OCI-LY1 (cell line): ENCODE measurements at regions not wholly inside any gene's neighbourhood (a gene's known extent, or its start where the extent isn't known, plus 50 kb on each side); places are given as distances from the start of the nearest gene placed in this dataset.

Experiments
- H2AFZ ChIP-seq: fragments of 200-600 bp; sonication (generic), shearing (Covaris generic); 2 replicates; pipeline ENCODE4 v1.6.0; 2014; ENCODE audit warnings: antibody characterized with exemption, mild to moderate bottlenecking, low read length
- H3F3A ChIP-seq: fragments of 200-600 bp; sonication (generic), shearing (Covaris generic); 2 replicates; pipeline ENCODE4 v1.6.0; 2014; ENCODE audit warnings: mild to moderate bottlenecking, antibody characterized with exemption, low read length, moderate library complexity; ENCODE audit not compliant: insufficient read depth
- H3K27ac ChIP-seq: fragments of 200-600 bp; sonication (generic); 2 replicates; pipeline ENCODE4 v1.5.1; 2014; ENCODE audit warnings: low read length, mixed run types, mild to moderate bottlenecking, low read depth; ENCODE audit not compliant: poor library complexity, severe bottlenecking
- H3K27me3 ChIP-seq: fragments of 200-600 bp; sonication (generic); 2 replicates; pipeline ENCODE4 v1.6.0; 2014; ENCODE audit warnings: antibody characterized with exemption, mild to moderate bottlenecking, low read length, moderate library complexity; ENCODE audit not compliant: insufficient read depth
- H3K36me3 ChIP-seq: fragments of 200-600 bp; sonication (generic); 2 replicates; pipeline ENCODE4 v1.6.1; 2014; ENCODE audit warnings: mild to moderate bottlenecking, antibody characterized with exemption, low read length, moderate library complexity, mixed read lengths; ENCODE audit not compliant: insufficient read depth
- H3K4me1 ChIP-seq: fragments of 200-600 bp; sonication (generic); 2 replicates; pipeline ENCODE4 v1.5.1; 2014; ENCODE audit warnings: mild to moderate bottlenecking, low read length, moderate library complexity; ENCODE audit not compliant: insufficient read depth, severe bottlenecking
- H3K4me2 ChIP-seq: fragments of 200-600 bp; sonication (generic), shearing (Covaris generic); 2 replicates; pipeline ENCODE4 v1.6.1; 2014; ENCODE audit warnings: low read length
- H3K4me3 ChIP-seq: fragments of 200-600 bp; sonication (generic); 2 replicates; pipeline ENCODE4 v1.5.1; 2014; ENCODE audit warnings: low read length, low read depth, mild to moderate bottlenecking, mixed read lengths; ENCODE audit not compliant: poor library complexity, severe bottlenecking
- H3K79me2 ChIP-seq: fragments of 200-600 bp; shearing (Covaris generic); 2 replicates; pipeline ENCODE4 v1.6.1; 2016; ENCODE audit warnings: mixed run types, low read length, mixed read lengths; ENCODE audit not compliant: insufficient read depth
- H3K9ac ChIP-seq: fragments of 200-600 bp; sonication (generic), shearing (Covaris generic); 2 replicates; pipeline ENCODE4 v1.6.1; 2014; ENCODE audit warnings: mild to moderate bottlenecking, low read length, mixed read lengths
- H3K9me2 ChIP-seq: fragments of 200-600 bp; sonication (generic), shearing (Covaris generic); 2 replicates; pipeline ENCODE4 v1.6.1; 2014; ENCODE audit warnings: low read depth, mild to moderate bottlenecking, low read length, mixed read lengths
- H3K9me3 ChIP-seq: fragments of 200-600 bp; shearing (Covaris generic); 2 replicates; pipeline ENCODE4 v1.6.1; 2014; ENCODE audit warnings: low read length, mixed read lengths
- H4K20me1 ChIP-seq: fragments of 200-600 bp; sonication (generic), shearing (Covaris generic); 2 replicates; pipeline ENCODE4 v1.6.0; 2016; ENCODE audit warnings: mild to moderate bottlenecking, low read length; ENCODE audit not compliant: insufficient read depth
- CTCF ChIP-seq: fragments of 200-600 bp; sonication (generic), shearing (Covaris generic); IDR thresholded peaks from 2 replicates; pipeline ENCODE4 v1.5.1; 2017; ENCODE audit warnings: mild to moderate bottlenecking, antibody characterized with exemption, low read length, moderate library complexity, mixed read lengths
- EZH2 ChIP-seq: fragments of 200-600 bp; sonication (generic), shearing (Covaris generic); IDR thresholded peaks from 2 replicates; pipeline ENCODE4 v1.8.0; 2017; ENCODE audit warnings: borderline replicate concordance, mixed run types, mild to moderate bottlenecking, antibody characterized with exemption, low read length, moderate library complexity, mixed read lengths

GRCh38 chr5:56683281-56683680 lies 132.1 kb upstream of the MAP3K1 start:
- no peaks in the 10 kb centered on the region for H3K9me2 ChIP-seq
- H4K20me1 ChIP-seq = no peaks in the 10 kb centered on the region
- no peak overlapping the region for H2AFZ ChIP-seq
- H3K9me3 ChIP-seq = no peaks in the 10 kb centered on the region
- no peaks in the 10 kb centered on the region for H3F3A ChIP-seq
- peak overlapping the region; percentile 99 for H3K27ac ChIP-seq
- no peak overlapping the region for H3K4me2 ChIP-seq
- no peak overlapping the region; the same call in 1 of the 2 replicates for H3K9ac ChIP-seq
- H3K4me1 ChIP-seq = peaks cover 90% of the 10 kb centered on the region
- H3K79me2 ChIP-seq = no peaks in the 10 kb centered on the region
- no peak for TF ChIP-seq CTCF
- TF ChIP-seq EZH2 = no peak
- no peaks in the 10 kb centered on the region for H3K36me3 ChIP-seq
- no peaks in the 10 kb centered on the region for H3K27me3 ChIP-seq
- H3K4me3 ChIP-seq = no peak overlapping the region

DNA sequence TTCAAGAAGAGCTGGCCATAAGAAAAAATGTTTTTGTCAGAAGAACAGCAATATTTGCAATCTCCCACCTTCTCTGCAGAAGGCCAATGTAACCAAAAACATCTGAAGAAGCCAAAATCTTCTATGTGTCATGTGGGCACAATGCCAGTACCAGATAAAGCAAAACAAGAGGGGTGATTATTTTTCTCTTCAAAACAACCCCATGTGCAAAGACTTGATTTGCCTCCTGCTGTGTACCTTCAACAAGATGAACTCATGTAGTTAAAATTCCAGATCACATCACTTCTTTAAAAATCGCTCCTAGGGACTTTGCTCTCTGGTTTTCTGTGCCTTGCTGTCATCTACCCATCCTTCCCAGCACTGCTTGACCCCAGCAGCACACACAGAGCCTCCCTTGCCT lies 134.0 kb upstream of the MAP3K1 start:
- no peaks in the 10 kb centered on the region for H3K79me2 ChIP-seq
- H3F3A ChIP-seq = no peaks in the 10 kb centered on the region
- no peak overlapping the region for H2AFZ ChIP-seq
- H3K4me3 ChIP-seq = peak overlapping the region; percentile 46
- H3K27me3 ChIP-seq = no peaks in the 10 kb centered on the region
- no peaks in the 10 kb centered on the region for H3K9me2 ChIP-seq
- no peaks in the 10 kb centered on the region for H4K20me1 ChIP-seq
- H3K9me3 ChIP-seq = no peaks in the 10 kb centered on the region
- H3K4me1 ChIP-seq = peaks cover 70% of the 10 kb centered on the region
- H3K27ac ChIP-seq = peak overlapping the region; percentile 99
- H3K36me3 ChIP-seq = no peaks in the 10 kb centered on the region
- H3K9ac ChIP-seq = peak overlapping the region; percentile 67
- peak overlapping the region; percentile 56 for H3K4me2 ChIP-seq
- no peak for TF ChIP-seq CTCF
- TF ChIP-seq EZH2 = no peak

DNA sequence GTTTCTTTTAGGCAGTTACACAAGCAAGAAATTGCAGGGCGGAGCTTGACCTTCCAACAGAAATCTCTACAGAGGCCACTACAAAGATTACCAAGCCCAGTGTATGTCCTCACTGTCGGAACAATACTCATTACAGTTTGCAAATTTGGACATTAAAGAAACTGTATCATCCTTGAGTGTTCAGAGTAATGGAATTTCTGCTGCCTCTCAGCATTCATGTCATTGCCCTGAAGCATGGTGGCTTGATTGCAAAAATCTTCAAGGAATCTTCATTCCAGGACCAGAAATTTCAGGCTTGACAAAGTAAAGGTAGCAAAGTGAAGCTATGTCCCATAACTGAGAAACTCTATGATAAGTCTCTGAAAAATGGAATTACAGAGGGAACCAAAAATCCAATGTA lies 134.6 kb upstream of the MAP3K1 start:
- Histone ChIP-seq H3K36me3 (no peaks in the 10 kb centered on the region), H3K79me2 (no peaks in the 10 kb centered on the region), H2AFZ (no peak overlapping the region), H3K9ac (peak overlapping the region; percentile 67), H3K4me3 (peak overlapping the region; percentile 46), H3F3A (no peaks in the 10 kb centered on the region), H3K4me2 (peak overlapping the region; percentile 56), H3K27ac (peak overlapping the region; percentile 99), H3K9me2 (no peaks in the 10 kb centered on the region), H3K27me3 (no peaks in the 10 kb centered on the region), H3K4me1 (peaks cover 65% of the 10 kb centered on the region), H4K20me1 (no peaks in the 10 kb centered on the region), H3K9me3 (no peaks in the 10 kb centered on the region)
- no peak for TF ChIP-seq EZH2
- TF ChIP-seq CTCF = no peak
